SKM-1 treated with dmso at 0.1 percent for 144 hours (cell line): ENCODE measurements at regions not wholly inside any gene's neighbourhood (a gene's known extent, or its start where the extent isn't known, plus 50 kb on each side); places are given as distances from the start of the nearest gene placed in this dataset.

ENCODE experiments used
- DNase-seq: peaks from one replicate; lab custom pipeline; 2025; ENCODE audit not compliant: unreplicated experiment; lab: John Stamatoyannopoulos, UW

DNA sequence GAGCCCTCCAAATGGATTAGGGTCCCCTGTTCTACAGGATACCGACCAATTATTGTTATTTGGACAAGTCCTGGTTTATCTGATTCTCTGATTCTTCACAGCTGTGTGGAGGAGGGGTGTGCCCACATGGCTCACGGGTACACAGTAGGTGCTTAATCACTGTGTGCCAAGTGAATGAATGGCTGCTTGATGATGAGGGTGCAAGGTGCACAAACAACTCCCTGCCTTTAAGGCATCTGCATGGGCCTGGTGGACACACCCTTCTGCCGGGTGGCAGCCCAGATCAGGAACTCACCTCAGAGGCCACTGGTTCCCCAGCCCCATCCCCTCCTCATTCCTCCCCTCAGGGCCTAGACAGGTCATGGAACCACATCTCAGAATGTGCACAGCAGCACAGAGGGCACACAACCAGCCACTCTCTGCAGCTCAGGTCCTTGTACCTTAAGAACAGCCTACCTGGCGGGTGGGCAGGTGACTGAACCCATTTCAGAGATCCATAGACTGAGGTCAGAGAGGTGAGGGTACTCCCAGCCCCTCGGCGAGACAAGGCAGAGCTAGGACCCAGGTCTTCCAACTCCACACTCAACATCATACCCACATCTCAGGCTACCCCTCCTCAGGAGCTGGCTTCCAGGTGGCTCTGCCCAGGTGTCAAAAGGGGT is 50.3 kb downstream of the SHANK2 start:
- no peak for DNase-seq

DNA sequence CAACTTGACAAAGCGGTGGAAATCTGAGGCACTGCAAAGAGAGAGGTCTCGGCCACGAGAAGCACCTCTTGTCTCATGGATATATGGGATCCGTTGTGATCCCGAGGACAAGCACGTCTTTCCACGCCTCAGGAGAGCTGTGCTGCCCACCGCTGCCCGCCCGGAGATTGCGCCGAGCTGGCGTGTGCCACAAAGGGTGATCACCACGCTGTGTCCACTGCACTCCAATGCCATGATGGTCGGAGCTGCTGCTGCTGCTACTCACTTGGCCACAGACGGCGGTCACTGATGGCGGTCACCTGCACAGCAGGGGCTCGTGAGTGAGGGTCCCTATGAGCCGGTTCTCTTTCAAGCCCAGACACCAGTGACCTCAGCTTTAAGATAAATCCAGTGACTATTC is 51.1 kb downstream of the SHANK2 start:
- DNase-seq, result no peak

DNA sequence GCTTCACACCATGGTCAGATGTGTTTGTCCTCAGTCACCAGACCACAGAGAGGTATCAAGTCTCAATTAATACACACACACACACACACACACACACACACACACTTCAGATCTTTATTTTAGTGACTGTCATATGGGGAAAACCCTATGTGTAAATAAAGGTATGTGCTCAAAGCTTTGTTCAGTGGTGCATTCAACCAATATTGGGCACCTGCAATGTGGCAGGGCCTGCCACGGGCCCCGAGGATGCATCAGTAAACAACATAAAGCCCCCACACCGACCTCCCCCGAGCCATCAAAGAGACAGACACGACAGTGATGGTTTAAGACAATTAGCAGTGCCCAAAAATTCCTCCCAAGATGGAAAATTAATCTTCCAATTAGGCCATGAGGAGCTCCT is 51.6 kb downstream of the SHANK2 start:
- no peak for DNase-seq

DNA sequence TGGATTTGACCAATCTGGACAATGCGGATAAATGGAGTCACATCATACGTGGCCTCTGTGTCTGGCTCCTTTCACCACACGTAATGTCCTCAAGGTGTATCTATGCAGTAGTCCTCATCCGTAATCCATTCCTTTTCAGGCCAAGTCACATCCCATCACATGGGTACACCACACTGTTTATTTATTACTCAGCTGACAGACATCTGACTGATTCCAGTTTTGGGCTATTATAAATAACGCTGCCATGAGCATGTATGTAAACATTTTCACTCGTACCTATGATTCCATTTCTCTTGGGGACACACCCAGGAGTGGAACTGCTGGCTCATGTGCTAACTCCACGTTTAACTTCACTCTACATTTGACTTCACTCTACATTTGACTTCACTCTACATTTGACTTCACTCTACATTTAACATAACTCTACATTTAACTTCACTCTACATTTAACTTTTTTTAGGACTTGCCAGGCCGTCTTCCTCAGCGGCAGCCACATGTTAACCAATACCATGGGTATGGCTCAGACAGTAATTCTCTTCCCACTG is 52.1 kb downstream of the SHANK2 start:
- no peak for DNase-seq

DNA sequence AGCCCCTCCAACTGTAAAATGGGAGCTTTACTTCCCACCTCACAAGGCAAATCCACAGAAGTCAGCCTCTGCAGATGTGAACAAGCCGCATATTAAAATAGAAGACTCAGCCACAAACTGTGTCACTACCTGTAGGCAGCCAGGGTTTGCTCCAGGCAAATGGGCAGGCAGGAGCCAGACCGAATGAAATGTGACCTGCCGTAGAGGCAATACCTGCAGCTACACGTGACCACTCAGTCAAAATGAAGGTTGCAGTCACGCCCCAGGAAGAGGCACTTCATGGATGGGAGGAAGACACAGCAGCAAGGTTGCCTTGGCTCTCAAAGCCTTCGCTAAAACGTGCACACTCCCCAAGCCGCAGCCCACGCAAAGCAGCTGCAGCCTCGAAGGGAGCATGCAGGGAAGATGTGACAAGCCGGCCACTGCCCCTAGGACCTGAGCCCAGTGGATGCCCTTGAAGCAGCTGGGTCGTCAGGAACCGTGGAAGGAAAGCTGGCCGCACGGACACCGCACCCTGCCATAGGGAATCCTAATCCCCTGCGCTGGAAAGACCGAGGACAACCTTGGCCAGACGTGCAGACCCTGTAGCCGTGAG is 53.1 kb downstream of the SHANK2 start:
- DNase-seq, result no peak

DNA sequence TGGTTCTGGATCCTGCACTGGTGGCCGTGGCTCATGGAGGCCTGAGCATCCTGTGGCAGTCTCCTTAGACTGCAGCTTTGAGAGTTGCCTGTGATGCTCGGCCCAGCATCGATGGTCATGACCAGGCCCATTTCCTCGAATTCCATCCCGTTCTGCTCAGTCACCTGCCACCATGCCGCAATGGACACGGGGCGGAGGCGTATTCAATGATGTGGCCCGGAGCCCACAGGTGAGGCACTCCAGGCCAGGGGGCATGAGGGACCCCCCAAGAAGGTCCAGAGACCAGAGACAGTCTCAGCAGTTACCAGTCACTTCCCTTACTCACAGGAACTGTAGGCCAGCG is 53.6 kb downstream of the SHANK2 start:
- DNase-seq, result no peak

DNA sequence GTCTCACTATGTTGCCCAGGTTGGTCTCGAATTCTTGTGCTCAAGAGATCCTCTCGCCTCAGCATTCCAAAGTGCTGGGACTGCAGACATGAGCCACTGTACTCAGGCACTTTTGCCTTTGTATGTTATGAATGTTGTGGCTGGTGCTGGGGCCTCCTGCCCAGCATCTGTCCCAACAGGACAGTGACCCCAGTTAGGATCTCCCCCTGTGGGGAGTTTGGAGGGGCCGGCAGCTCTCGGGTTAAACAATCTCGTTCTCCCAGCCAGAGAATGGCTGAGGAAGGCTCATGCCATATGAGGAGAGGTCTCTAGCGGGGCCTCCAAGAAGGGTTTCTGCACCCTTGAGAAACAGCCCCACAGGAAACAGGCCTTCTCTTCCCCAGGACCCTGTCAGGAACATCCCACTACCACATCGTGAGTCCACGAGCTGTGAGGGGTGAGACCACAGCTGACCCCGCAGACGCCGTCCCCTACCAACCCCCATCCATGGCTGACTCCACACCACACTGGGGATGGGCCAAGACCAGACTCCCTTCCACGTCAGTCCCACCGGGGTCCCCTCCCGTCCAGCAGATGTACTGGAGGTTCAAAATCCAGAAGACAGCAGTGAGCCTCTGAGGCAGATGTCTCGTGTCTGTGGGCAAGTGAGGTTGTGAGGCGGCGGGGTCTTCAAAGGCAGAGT is 54.1 kb downstream of the SHANK2 start:
- no peak for DNase-seq

DNA sequence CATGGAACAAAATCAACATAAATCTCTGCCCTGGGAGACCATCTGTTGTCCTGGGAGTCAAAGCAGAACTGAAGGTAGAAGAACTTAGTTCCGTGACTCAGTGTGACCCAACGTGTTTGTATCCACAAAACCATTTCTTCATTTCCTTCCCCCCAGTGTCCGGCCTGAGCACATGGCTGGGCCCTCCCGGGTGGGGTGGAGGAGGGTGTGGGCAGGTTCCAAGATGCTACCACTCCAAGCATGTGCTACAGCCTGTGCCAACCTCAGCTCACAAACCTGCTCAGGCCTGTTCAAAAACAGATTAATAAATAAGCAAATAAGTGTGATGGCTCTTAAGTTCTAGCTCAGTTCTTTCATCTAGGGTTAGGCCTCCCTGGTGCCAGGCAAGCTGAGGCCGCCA is 55.3 kb downstream of the SHANK2 start:
- DNase-seq, result no peak

DNA sequence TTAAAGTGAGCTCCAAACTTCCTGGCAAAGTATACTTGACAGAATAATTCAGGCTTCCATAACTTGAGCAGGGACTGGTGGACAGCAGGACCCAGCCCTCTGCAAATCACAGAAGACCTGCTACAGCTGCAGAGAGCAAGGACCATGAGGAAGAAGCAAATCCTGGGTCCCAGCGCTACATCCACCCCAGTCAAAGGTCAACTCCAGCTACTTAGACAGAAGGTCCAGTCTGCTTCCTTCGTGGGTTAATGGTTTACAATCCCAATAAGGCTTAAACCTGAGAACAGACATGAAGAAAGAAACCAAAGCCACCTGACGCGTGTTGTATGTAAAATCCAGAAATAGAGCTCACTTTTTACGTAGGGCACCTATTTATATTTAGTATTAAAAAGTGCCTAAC is 57.7 kb downstream of the SHANK2 start:
- DNase-seq, result no peak

DNA sequence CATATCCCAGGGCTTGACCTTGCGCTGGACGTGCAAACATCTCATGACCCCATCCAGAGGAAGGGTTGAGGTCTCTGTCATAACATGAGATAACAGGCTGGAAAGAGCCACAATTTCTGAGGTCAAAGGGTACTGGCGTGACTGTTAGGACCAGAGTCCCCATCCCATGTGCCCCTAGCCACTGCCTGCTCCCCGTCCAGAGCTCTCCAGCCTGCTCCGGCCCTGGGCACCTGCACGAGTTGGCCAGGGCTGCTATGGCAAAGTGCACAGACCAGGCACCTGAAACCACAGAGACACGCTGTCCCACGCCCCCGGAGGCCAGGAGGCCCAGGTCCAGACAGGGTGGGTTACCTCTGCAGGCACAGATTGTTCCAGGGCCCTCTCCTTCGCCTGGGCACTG is 58.9 kb downstream of the SHANK2 start:
- DNase-seq, result no peak

DNA sequence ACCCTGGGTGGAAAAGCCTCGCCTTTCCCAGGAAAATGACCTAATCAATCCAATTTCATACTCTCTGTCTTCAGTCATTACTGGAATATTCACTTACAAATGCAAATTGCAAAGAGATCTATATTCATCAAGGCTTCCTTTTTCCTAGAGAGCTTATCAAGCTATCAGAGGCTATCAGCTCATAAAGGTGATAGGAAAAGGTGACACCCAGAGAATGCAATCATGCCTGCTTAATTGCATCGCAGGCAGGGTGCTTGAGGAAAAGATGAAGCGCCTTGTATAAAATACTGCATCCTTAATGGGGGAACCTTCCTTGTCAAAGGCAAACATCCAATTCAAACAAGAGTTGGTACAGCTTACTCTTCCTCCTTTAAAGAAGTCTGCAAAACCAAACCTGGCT is 59.7 kb downstream of the SHANK2 start:
- DNase-seq, result no peak

DNA sequence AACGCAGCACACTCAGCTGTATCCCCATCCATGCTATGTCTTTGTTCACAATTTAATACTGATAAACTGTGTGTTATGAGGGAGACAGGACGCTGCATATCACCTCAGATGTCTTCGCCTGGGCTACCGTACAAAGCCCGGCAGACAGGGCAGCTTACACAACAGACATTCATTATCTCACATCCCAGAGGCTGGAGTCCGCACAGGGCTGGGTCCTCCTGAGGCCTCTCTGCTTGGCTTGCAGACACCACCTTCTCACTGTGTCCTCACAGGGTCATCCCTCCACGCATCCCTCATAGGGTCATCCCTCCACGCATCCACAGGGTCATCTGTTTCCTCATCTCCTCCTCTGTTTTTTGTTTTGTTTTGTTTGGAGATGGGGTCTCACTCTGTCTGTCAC is 61.2 kb downstream of the SHANK2 start:
- DNase-seq, result no peak

DNA sequence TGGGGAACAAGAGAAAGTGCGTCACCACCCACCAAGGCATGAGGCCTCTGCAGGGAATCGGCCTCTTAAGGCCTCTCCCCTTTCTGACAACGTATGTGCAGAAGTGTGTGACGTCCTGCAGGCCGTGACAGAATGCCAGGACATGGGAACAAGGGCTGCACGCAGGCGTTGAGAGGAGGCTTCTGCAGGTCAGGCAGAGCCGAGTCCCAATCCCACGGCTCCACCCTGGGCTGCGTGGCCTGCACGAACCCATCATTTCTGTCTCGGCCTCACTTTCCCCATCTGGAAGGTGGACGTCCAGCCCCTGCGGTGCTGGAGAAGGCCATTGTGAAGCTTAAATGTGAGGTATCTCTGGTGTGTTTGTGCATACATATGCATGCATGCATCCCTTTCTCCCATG is 61.8 kb downstream of the SHANK2 start:
- DNase-seq, result no peak

DNA sequence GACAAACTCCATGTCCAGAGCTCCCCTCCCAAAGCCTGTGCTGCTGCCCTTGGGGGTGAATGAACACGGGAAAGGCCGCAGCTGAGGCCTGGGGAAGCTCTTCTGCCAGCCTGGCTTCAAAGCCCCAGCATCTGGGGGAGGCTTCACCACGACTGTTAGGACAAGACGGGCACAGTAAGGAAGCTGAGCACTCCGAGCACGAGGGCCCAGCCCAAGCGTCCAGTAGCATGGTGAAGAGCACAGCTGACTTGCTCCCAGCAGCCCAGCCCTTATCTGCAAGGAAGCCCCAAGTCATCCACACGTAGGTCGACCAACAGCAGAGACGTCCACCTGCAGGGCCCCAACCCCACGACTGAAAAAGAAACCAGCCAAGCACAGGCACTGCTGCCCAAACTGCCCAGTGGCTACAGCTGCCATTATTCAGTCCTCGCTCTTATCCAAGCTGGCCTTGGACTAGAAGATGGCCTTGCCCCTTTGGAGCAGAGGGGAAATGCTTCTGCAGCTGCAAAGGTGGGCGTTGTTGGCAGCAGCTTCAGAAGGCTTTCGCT is 62.5 kb downstream of the SHANK2 start:
- DNase-seq, result no peak

DNA sequence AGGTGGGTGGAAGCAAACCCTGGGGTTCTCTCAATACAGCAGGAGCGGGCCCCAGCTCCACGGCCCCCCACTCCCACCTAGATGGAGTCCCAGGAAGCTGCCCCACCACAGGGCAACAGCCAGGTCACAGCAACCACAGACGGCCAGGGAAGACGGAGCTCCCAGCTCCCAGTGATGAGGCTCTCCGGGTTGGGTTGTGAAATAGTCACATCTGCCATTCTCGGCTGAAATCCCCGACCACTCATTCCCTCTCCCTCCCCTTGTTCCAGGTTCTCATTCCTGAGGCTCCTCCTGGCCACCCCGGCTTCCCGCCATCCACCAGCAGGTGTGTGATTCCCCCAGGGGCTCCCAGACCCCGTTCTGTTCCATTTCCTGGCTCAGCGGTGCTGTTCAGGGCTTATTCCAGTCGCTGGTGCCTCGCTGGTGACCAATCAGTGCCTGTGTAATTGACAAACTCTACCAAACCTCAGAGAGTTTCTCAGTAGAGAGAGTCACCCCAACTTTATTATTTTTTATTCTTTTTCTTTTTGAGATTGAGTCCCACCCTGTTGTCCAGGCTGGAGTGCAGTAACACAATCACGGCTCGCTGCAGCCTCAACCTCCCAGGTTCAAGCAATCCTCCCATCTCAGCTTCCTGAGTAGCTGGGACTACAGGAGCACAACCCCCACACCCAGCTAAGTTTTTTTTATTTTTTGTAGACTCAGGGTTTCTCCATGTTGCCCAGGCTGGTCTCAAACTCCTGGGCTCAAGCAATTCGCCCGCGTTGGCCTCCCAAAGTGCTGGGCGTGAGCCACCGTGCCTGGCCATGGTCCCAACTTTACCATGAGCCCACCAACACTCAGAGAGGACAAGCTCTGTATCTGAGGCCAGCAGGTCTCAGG is 63.2 kb downstream of the SHANK2 start:
- no peak for DNase-seq

DNA sequence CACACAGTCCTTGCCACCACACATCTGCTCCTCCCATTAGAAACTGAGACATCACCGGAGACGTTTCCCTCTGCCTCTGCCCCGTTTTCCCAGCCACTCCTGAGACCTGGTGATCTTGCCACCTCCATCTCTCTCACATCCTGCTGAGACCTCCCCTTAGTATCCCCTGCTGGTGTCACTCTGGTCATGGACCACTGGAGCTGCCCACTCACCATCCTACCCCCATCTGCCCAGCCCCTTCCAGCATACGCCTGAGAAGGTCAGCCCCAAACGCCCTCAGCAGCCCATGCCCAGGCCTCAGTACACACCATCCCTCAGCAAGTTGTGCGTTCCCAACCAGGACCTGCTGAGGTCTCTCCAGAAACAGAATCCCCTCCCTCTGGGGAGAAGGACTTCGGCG is 64.3 kb downstream of the SHANK2 start:
- DNase-seq, result no peak

DNA sequence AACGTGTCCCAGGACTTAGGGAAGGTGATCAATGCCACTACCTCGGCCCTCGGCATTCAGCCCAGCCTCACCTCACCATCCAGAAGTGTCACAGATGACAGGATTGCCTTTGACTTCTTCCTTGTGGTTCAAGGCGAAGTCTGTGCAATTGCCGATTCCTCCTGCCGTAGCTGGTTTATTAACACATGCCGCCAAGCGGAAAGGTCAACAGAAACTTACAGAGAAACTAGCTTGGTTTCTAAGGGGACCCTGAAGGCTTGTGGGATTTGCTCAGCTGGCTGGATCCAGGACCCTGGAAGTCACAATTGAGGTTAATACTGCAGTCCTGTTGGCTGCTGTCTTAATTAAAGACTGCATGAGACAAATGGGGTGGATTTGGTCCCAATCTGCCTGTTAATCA is 65.6 kb downstream of the SHANK2 start:
- no peak for DNase-seq

DNA sequence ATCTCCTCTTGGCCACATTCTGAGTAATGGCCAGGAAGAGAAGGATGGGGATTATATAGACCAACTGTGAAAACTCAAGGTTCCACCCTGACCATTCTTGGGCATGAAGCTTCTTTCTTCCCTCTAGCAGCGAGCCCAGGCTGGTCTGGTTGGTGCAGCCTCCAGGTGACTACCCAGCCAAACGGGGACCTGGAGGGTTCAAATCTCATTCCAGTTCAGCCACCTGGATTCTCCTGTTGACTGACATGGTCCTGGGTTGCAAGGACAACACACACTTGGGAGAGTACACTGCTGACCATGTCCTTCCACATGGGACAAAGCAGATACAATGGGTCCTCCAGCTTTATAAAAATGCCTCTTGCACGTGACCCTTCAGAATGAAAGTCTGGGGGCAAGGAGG is 67.0 kb downstream of the SHANK2 start:
- no peak for DNase-seq

DNA sequence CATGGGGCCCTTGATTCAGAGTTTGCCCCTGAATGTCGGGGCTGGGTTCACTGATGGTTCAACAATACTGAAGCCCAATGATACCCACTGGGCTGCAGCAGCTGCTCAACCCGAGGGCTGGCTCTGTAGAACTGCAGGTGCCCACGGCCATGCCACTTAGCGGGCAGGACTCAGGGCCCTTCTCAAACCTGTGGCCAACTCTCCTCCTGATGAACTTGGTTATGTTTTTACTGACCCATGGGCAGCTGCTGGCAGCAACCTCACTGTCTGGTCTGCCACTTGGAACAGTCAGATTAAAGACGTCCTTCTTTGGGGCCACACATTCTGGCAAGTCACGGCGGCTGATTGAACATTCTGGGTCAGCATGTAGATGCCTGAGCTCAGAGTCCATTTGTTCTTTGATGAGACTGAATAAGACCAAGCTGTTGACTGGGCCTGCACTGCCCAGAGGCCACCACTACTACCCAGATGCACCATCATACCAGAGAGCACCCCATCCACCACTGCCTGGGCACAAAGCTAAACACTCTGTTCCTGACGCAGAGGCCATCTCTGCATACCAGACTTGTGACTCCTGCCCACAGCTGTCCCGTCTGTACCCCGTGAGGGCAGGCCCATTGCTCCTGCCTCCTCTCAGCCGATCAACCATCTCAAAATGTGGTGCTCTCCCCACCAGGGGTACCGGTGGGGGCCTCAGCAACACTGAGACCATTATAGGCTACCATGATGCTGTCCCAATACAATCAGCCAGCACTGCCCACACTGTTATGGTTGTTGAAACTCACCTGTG is 67.8 kb downstream of the SHANK2 start:
- DNase-seq, result no peak

DNA sequence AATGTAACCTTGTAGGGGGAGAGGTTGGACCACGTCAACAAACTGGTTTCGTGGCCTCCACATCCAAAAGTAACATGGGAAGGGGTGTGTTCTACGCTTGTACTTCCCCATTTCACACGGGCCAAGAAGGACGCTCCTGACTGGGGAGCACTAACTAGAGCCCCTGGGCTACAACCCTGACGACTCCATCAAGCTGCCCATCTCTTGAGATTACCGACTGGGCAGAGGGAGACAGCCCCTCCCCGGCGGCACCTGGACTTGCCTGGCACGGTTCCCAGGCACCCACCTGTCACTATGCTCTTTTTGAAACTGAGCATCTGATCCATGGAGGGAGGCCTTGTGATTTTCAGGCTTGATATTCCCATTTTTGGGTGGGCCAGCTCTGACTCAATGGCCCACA is 68.5 kb downstream of the SHANK2 start:
- no peak for DNase-seq
